ENCODE measurements at regions not wholly inside any gene's neighbourhood (a gene's known extent, or its start where the extent isn't known, plus 50 kb on each side); places are given as distances from the start of the nearest gene placed in this dataset.

DNA sequence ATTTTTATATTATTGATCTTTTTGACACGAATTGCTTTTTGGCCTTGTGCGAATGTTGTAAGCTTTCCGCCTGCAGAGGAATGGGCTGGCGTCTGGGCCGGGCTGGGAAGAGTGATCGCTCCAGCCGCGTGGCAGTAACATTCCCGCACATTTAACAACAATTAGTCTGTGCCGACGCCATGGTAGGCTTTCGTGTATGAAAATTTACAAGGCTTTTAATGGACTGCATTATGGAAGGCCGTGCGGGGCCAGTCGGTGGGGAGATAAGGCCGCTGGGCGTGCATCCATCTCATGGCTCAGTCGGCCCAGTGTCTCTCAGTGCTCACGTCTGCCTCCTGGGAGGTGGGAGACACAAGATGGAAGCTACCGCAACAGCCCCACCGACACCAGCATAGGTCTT lies 142.2 kb downstream of the PHETA1 start:
- ATAC-seq (no peak), DNase-seq (ENCODE audit: low read depth, low spot score) (no peak)
- Histone ChIP-seq H3K36me3 (ENCODE audit: control insufficient read depth in 1 of 2, insufficient read depth in 2 of 2, low read length in 2 of 2) (no peaks in the 10 kb centered on the region), H4K20me1 (ENCODE audit: insufficient read depth) (no peaks in the 10 kb centered on the region), H3K9me3 (ENCODE audit: control insufficient read depth in 1 of 2, insufficient read depth in 1 of 2, low read depth in 1 of 2, low read length in 2 of 2) (no peaks in the 10 kb centered on the region), H2AFZ (ENCODE audit: low read depth, low read length, poor library complexity, severe bottlenecking) (no peak overlapping the region), H3K27ac (ENCODE audit: low read depth, low read length) (no peak overlapping the region), H3K9ac (ENCODE audit: low read length) (no peak overlapping the region), H3K4me1 (ENCODE audit: control insufficient read depth in 1 of 2, insufficient read depth in 2 of 2, low read length in 2 of 2) (no peaks in the 10 kb centered on the region), H3K9me2 (ENCODE audit: insufficient read depth) (no peaks in the 10 kb centered on the region), H3K4me3 (replicated peaks in 1 of 2; ENCODE audit: low read depth in 1 of 2, low read length in 2 of 2) (no peak overlapping the region), H3K4me2 (ENCODE audit: low read length) (no peak overlapping the region), H3K27me3 (ENCODE audit: insufficient read depth, low read length) (peaks cover 5% of the 10 kb centered on the region), H3K79me2 (ENCODE audit: insufficient read depth, low read length) (no peaks in the 10 kb centered on the region)
- POLR2A ChIA-PET, result no interaction called here
- BruUV-seq (replicated peaks), result no TSS peak
- intact Hi-C loops (cut with micrococcal nuclease), result no loop called here
- RAD21 ChIA-PET (ENCODE audit: low non-redundant PET in 1 of 2, low total read pairs in 2 of 2, uncharacterized antibody in 2 of 2, unreplicated experiment in 2 of 2), result no interaction called here
- TF ChIP-seq SIN3A (IDR thresholded peaks at IDR 0.05; ENCODE audit: low read depth), result no peak
- TF ChIP-seq CBX3 (IDR thresholded peaks at IDR 0.05; ENCODE audit: low read depth), result no peak
- no peak for TF ChIP-seq CEBPB (IDR thresholded peaks at IDR 0.05; ENCODE audit: low read depth)
- no peak for TF ChIP-seq SP1 (IDR thresholded peaks at IDR 0.05; ENCODE audit: low read depth)
- no peak for TF ChIP-seq EZH2 (IDR thresholded peaks at IDR 0.05)
- TF ChIP-seq SRF (IDR thresholded peaks at IDR 0.05; ENCODE audit: low read depth), result no peak
- TF ChIP-seq POLR2A (IDR thresholded peaks at IDR 0.05; ENCODE audit: borderline replicate concordance, extremely low read depth, insufficient read depth, insufficient read length), result no peak
- TF ChIP-seq, protein P1, sequence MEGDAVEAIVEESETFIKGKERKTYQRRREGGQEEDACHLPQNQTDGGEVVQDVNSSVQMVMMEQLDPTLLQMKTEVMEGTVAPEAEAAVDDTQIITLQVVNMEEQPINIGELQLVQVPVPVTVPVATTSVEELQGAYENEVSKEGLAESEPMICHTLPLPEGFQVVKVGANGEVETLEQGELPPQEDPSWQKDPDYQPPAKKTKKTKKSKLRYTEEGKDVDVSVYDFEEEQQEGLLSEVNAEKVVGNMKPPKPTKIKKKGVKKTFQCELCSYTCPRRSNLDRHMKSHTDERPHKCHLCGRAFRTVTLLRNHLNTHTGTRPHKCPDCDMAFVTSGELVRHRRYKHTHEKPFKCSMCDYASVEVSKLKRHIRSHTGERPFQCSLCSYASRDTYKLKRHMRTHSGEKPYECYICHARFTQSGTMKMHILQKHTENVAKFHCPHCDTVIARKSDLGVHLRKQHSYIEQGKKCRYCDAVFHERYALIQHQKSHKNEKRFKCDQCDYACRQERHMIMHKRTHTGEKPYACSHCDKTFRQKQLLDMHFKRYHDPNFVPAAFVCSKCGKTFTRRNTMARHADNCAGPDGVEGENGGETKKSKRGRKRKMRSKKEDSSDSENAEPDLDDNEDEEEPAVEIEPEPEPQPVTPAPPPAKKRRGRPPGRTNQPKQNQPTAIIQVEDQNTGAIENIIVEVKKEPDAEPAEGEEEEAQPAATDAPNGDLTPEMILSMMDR (IDR thresholded peaks at IDR 0.05 in 2 of 3, conservative IDR thresholded peaks at IDR 0.05 in 1 of 3; ENCODE audit: borderline replicate concordance in 1 of 3, insufficient read depth in 1 of 3, low read depth in 2 of 3, low read length in 2 of 3), result no peak
- no peak for TF ChIP-seq FOSL1 (IDR thresholded peaks at IDR 0.05; ENCODE audit: low read depth)
- no peak for TF ChIP-seq EGR1 (IDR thresholded peaks at IDR 0.05; ENCODE audit: low read depth)
- TF ChIP-seq POLR2AphosphoS5 (IDR thresholded peaks at IDR 0.05; ENCODE audit: low read depth, low read length), result no peak
- TF ChIP-seq ZFX (IDR thresholded peaks at IDR 0.05), result no peak
- no peak for TF ChIP-seq JUND (IDR thresholded peaks at IDR 0.05)
- TF ChIP-seq, protein P2, sequence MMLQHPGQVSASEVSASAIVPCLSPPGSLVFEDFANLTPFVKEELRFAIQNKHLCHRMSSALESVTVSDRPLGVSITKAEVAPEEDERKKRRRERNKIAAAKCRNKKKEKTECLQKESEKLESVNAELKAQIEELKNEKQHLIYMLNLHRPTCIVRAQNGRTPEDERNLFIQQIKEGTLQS (IDR thresholded peaks at IDR 0.05), result no peak
- TF ChIP-seq ELF1 (IDR thresholded peaks at IDR 0.05; ENCODE audit: borderline replicate concordance, low read depth), result no peak
- CTCF ChIA-PET, result no interaction called here
